Breast epithelium (tissue), 4 donors: ENCODE measurements at regions not wholly inside any gene's neighbourhood (a gene's known extent, or its start where the extent isn't known, plus 50 kb on each side); places are given as distances from the start of the nearest gene placed in this dataset.

Experiments used
- DNase-seq, 2 donors: peaks; one replicate each; pipeline ENCODE4 v3.0.0-alpha.2; 2019; ENCODE audit warnings: low spot score in 2 of 2
- H3K27ac ChIP-seq, 2 donors: fragments of 200-600 bp; sonication (generic) in 1 of 2; one replicate each; pipeline ENCODE4 v1.5.1; 2016 to 2019; ENCODE audit warnings: mild to moderate bottlenecking in 1 of 2
- H3K27me3 ChIP-seq, 2 donors: fragments of 200-600 bp; sonication (generic) in 1 of 2; one replicate each; pipeline versions ENCODE4 v1.5.1 to v1.6.0; 2017 to 2019; ENCODE audit warnings: control low read depth in 1 of 2, mild to moderate bottlenecking in 1 of 2
- H3K36me3 ChIP-seq: fragments of 200-600 bp; one replicate; pipeline ENCODE4 v1.5.1; 2019
- H3K4me1 ChIP-seq, 2 donors: fragments of 200-600 bp; sonication (generic); one replicate each; pipeline ENCODE4 v1.5.1; 2016 to 2019; ENCODE audit warnings: control low read depth in 1 of 2
- H3K4me3 ChIP-seq, 3 donors: fragments of 200-600 bp; sonication (generic); 1 replicate in 2 of 3; 2 replicates in 1 of 3; pipeline ENCODE4 v1.5.1; 2016 to 2019; ENCODE audit warnings: mild to moderate bottlenecking in 3 of 3, moderate library complexity in 2 of 3
- H3K9me3 ChIP-seq, 2 donors: fragments of 200-600 bp; sonication (generic) in 1 of 2; one replicate each; pipeline ENCODE4 v1.5.1; 2016 to 2019; ENCODE audit warnings: control low read depth in 1 of 2
- CTCF ChIP-seq, 3 donors: fragments of 450-650 bp; IDR thresholded peaks; one replicate each; pipeline ENCODE4 v1.5.1; 2016 to 2017; ENCODE audit warnings: antibody characterized with exemption in 3 of 3, mild to moderate bottlenecking in 3 of 3, moderate library complexity in 3 of 3
- POLR2A ChIP-seq: fragments of 450-650 bp; IDR thresholded peaks from one replicate; pipeline ENCODE4 v1.6.1; 2016; ENCODE audit warnings: antibody characterized with exemption, mild to moderate bottlenecking, moderate library complexity
- POLR2AphosphoS5 ChIP-seq, 3 donors: sonication (generic); formaldehyde crosslinking; IDR thresholded peaks; one replicate each; pipeline ENCODE4 v1.6.1; 2017; ENCODE audit warnings: antibody characterized with exemption in 3 of 3
- intact Hi-C: fragments of 100-400 bp; cut with DNase I; formaldehyde crosslinking; loops from one replicate; pipeline ENCODE4 v1.15.1; 2023; ENCODE audit warnings: low total_unique reads

- H3K27me3 ChIP-seq: no peaks in the 10 kb centered on the region
- TF ChIP-seq CTCF (IDR thresholded peaks at IDR 0.05) (no peak), POLR2AphosphoS5 (IDR thresholded peaks at IDR 0.05) (peak in 1 of 3 donors; percentile 71)
- no peaks in the 10 kb centered on the region for H3K4me1 ChIP-seq
- no peak for DNase-seq
- no peaks in the 10 kb centered on the region for H3K36me3 ChIP-seq
- no peaks in the 10 kb centered on the region for H3K9me3 ChIP-seq
- peak overlapping the region; percentile 40 to 45 for H3K27ac ChIP-seq
- no peak overlapping the region for H3K4me3 ChIP-seq
- intact Hi-C loops: no loop called here
Observed at GRCh38 chr6:139533573-139534471, 159.4 kb upstream of the CITED2 start.

- H3K4me3 ChIP-seq: no peak overlapping the region
- TF ChIP-seq CTCF (IDR thresholded peaks at IDR 0.05): no peak
- no peak for TF ChIP-seq POLR2AphosphoS5 (IDR thresholded peaks at IDR 0.05)
- no peak for TF ChIP-seq POLR2A
- H3K27me3 ChIP-seq: no peaks in the 10 kb centered on the region
- no peaks in the 10 kb centered on the region for H3K36me3 ChIP-seq
- no peaks in the 10 kb centered on the region for H3K9me3 ChIP-seq
- intact Hi-C loops: no loop called here
- peak overlapping the region; percentile 40 to 45 for H3K27ac ChIP-seq
- DNase-seq: no peak
- no peaks in the 10 kb centered on the region for H3K4me1 ChIP-seq
Observed at GRCh38 chr6:139533171-139533570, 158.7 kb upstream of the CITED2 start.

- H3K4me3 ChIP-seq: no peak overlapping the region
- no peaks in the 10 kb centered on the region for H3K36me3 ChIP-seq
- no peak for DNase-seq
- TF ChIP-seq POLR2A: no peak
- TF ChIP-seq POLR2AphosphoS5 (IDR thresholded peaks at IDR 0.05): no peak
- TF ChIP-seq CTCF (IDR thresholded peaks at IDR 0.05): no peak
- H3K27ac ChIP-seq: no peak overlapping the region
- intact Hi-C loops: no loop called here
- H3K9me3 ChIP-seq: no peaks in the 10 kb centered on the region
- no peaks in the 10 kb centered on the region for H3K4me1 ChIP-seq
- no peaks in the 10 kb centered on the region for H3K27me3 ChIP-seq
Observed at GRCh38 chr6:139531148-139532115, 157.0 kb upstream of the CITED2 start.

DNA sequence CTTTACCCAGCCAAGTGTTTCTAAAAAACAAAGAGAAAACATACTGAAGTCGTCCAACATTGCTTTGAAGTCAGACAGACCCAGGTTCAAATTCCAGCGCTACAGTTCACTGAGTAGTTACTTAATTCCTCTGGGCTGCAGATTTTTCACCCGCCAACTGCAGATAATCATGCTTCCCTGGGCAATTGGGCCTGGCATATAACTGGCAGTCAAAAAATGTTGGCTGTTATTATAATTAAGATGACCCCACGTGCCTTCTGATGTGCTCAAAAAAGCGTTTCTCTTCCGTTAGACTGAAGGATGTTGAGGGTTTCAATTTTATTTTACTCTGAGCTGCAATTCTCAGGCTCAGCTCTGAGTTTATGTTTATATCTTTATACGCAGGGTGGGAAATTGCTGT is 156.1 kb upstream of the CITED2 start:
- H3K9me3 ChIP-seq: no peaks in the 10 kb centered on the region
- TF ChIP-seq CTCF (IDR thresholded peaks at IDR 0.05) (no peak), POLR2AphosphoS5 (IDR thresholded peaks at IDR 0.05) (no peak), POLR2A (no peak)
- H3K27ac ChIP-seq: no peak overlapping the region
- no peaks in the 10 kb centered on the region for H3K4me1 ChIP-seq
- no peaks in the 10 kb centered on the region for H3K36me3 ChIP-seq
- intact Hi-C loops: no loop called here
- no peak for DNase-seq
- no peak overlapping the region for H3K4me3 ChIP-seq
- no peaks in the 10 kb centered on the region for H3K27me3 ChIP-seq

DNA sequence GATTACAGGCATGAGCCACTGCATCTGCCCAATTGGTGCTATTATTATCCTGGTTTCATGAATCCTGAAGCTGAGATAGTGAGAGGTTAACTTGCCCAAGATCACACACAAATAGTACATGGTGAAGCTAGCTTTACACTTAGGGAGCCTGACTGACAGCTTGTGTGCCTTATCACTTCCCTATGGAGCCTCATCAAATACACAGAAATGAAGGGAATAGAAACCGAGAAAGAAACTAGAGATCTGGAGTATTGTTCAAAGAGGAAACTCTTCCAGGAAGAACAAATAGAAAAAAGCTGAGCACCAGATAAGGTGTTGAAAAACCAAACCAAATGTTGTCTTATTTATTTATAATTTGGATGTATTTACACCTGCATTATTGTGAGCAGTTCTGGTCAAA is 155.0 kb upstream of the CITED2 start:
- no peak for DNase-seq
- intact Hi-C loops: no loop called here
- Histone ChIP-seq H3K27me3 (no peaks in the 10 kb centered on the region), H3K4me3 (no peak overlapping the region), H3K36me3 (no peaks in the 10 kb centered on the region), H3K4me1 (no peaks in the 10 kb centered on the region), H3K27ac (no peak overlapping the region), H3K9me3 (no peaks in the 10 kb centered on the region)
- TF ChIP-seq CTCF (IDR thresholded peaks at IDR 0.05) (no peak), POLR2AphosphoS5 (IDR thresholded peaks at IDR 0.05) (no peak), POLR2A (no peak)
